Breast epithelium (tissue), 4 donors: ENCODE measurements at regions not wholly inside any gene's neighbourhood (a gene's known extent, or its start where the extent isn't known, plus 50 kb on each side); places are given as distances from the start of the nearest gene placed in this dataset.

Source experiments
- DNase-seq, 2 donors: peaks; one replicate each; pipeline ENCODE4 v3.0.0-alpha.2; 2019; ENCODE audit warnings: low spot score in 2 of 2
- H3K27ac ChIP-seq, 2 donors: fragments of 200-600 bp; sonication (generic) in 1 of 2; one replicate each; pipeline ENCODE4 v1.5.1; 2016 to 2019; ENCODE audit warnings: mild to moderate bottlenecking in 1 of 2
- H3K27me3 ChIP-seq, 2 donors: fragments of 200-600 bp; sonication (generic) in 1 of 2; one replicate each; pipeline versions ENCODE4 v1.5.1 to v1.6.0; 2017 to 2019; ENCODE audit warnings: control low read depth in 1 of 2, mild to moderate bottlenecking in 1 of 2
- H3K36me3 ChIP-seq: fragments of 200-600 bp; one replicate; pipeline ENCODE4 v1.5.1; 2019
- H3K4me1 ChIP-seq, 2 donors: fragments of 200-600 bp; sonication (generic); one replicate each; pipeline ENCODE4 v1.5.1; 2016 to 2019; ENCODE audit warnings: control low read depth in 1 of 2
- H3K4me3 ChIP-seq, 3 donors: fragments of 200-600 bp; sonication (generic); 1 replicate in 2 of 3; 2 replicates in 1 of 3; pipeline ENCODE4 v1.5.1; 2016 to 2019; ENCODE audit warnings: mild to moderate bottlenecking in 3 of 3, moderate library complexity in 2 of 3
- H3K9me3 ChIP-seq, 2 donors: fragments of 200-600 bp; sonication (generic) in 1 of 2; one replicate each; pipeline ENCODE4 v1.5.1; 2016 to 2019; ENCODE audit warnings: control low read depth in 1 of 2
- POLR2A ChIP-seq: fragments of 450-650 bp; IDR thresholded peaks from one replicate; pipeline ENCODE4 v1.6.1; 2016; ENCODE audit warnings: antibody characterized with exemption, mild to moderate bottlenecking, moderate library complexity
- POLR2AphosphoS5 ChIP-seq, 3 donors: sonication (generic); formaldehyde crosslinking; IDR thresholded peaks; one replicate each; pipeline ENCODE4 v1.6.1; 2017; ENCODE audit warnings: antibody characterized with exemption in 3 of 3
- intact Hi-C: fragments of 100-400 bp; cut with DNase I; formaldehyde crosslinking; loops from one replicate; pipeline ENCODE4 v1.15.1; 2023; ENCODE audit warnings: low total_unique reads
- TF ChIP-seq, protein P1 (sequence below), 3 donors: fragments of 450-650 bp; IDR thresholded peaks; one replicate each; pipeline ENCODE4 v1.5.1; 2016 to 2017; ENCODE audit warnings: antibody characterized with exemption in 3 of 3, mild to moderate bottlenecking in 3 of 3, moderate library complexity in 3 of 3

DNA sequence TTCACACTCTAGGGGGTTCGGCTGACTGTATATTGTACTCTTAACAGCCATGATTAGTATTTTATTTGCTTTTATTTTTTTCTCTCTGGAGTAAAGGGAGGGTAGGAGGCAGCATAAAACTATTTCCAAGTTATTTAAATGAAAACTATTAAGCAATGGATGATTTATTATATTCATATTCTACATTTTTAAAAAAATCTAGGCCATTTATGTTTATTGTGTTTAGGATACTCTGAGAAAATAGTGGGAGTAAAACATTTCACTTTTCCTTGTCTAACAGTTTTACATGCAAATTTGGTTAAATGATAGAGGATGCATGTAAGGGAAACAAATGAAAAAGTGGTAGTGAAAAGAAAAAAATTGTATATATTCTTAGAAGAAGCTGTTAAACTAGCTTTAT lies 276.3 kb downstream of the GAS1 start:
- no peak overlapping the region for H3K4me3 ChIP-seq
- no peaks in the 10 kb centered on the region for H3K27me3 ChIP-seq
- no peak for DNase-seq
- intact Hi-C loops: no loop called here
- no peak overlapping the region for H3K27ac ChIP-seq
- peaks cover 0 to 8% of the 10 kb centered on the region in 2 donors for H3K9me3 ChIP-seq
- no peaks in the 10 kb centered on the region for H3K36me3 ChIP-seq
- no peaks in the 10 kb centered on the region for H3K4me1 ChIP-seq
- TF ChIP-seq POLR2AphosphoS5 (IDR thresholded peaks at IDR 0.05): no peak
- TF ChIP-seq POLR2A: no peak
- TF ChIP-seq, protein P1, sequence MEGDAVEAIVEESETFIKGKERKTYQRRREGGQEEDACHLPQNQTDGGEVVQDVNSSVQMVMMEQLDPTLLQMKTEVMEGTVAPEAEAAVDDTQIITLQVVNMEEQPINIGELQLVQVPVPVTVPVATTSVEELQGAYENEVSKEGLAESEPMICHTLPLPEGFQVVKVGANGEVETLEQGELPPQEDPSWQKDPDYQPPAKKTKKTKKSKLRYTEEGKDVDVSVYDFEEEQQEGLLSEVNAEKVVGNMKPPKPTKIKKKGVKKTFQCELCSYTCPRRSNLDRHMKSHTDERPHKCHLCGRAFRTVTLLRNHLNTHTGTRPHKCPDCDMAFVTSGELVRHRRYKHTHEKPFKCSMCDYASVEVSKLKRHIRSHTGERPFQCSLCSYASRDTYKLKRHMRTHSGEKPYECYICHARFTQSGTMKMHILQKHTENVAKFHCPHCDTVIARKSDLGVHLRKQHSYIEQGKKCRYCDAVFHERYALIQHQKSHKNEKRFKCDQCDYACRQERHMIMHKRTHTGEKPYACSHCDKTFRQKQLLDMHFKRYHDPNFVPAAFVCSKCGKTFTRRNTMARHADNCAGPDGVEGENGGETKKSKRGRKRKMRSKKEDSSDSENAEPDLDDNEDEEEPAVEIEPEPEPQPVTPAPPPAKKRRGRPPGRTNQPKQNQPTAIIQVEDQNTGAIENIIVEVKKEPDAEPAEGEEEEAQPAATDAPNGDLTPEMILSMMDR (IDR thresholded peaks at IDR 0.05): no peak

DNA sequence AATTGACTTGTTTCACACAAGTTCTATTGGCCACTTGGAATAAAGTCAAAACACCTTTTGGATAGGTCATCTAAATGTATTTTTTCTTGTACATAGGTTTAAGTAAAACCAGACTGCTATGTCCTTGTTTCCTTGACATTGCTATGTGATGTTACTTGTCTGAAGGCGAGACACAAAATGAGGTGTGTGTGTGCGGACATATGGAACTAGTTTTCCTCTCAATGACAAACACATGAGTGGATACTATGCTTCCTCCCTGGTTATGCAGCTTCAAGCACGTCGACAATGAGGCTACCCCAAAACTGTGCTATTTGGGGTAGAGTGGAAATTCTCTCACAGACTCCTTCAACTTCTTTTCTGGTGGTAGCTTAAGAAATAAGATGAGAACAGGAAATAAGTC lies 276.8 kb downstream of the GAS1 start:
- no peak for TF ChIP-seq POLR2AphosphoS5 (IDR thresholded peaks at IDR 0.05)
- TF ChIP-seq POLR2A: no peak
- TF ChIP-seq, protein P1 (IDR thresholded peaks at IDR 0.05): no peak
- intact Hi-C loops: no loop called here
- Histone ChIP-seq H3K4me1 (no peaks in the 10 kb centered on the region), H3K27ac (no peak overlapping the region), H3K9me3 (peaks cover 0 to 8% of the 10 kb centered on the region in 2 donors), H3K36me3 (no peaks in the 10 kb centered on the region), H3K4me3 (no peak overlapping the region), H3K27me3 (no peaks in the 10 kb centered on the region)
- no peak for DNase-seq

DNA sequence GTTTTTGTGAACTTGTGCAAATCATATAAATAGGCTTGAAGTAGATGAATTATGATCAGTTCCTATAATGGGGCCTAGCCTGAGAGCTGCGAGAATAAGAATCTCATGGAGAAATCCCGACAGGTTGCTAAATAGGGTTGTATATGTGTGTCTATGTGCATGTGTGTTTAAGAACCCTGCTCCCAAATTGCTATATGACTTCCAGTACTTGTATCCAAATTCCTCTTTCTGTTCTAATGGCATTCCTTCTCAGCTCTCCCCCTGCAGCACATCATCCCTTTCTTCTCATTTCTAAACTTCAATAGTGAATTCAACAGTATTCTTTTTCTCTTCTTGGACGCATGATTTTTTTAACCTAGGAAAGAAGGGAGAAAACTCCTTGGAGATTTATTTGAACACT lies 277.2 kb downstream of the GAS1 start:
- no peak overlapping the region for H3K27ac ChIP-seq
- H3K9me3 ChIP-seq: peaks cover 0 to 8% of the 10 kb centered on the region in 2 donors
- no peaks in the 10 kb centered on the region for H3K36me3 ChIP-seq
- no peak for DNase-seq
- TF ChIP-seq POLR2AphosphoS5 (IDR thresholded peaks at IDR 0.05) (no peak), POLR2A (no peak)
- TF ChIP-seq, protein P1 (IDR thresholded peaks at IDR 0.05): no peak
- no peaks in the 10 kb centered on the region for H3K27me3 ChIP-seq
- intact Hi-C loops: no loop called here
- no peaks in the 10 kb centered on the region for H3K4me1 ChIP-seq
- no peak overlapping the region for H3K4me3 ChIP-seq

DNA sequence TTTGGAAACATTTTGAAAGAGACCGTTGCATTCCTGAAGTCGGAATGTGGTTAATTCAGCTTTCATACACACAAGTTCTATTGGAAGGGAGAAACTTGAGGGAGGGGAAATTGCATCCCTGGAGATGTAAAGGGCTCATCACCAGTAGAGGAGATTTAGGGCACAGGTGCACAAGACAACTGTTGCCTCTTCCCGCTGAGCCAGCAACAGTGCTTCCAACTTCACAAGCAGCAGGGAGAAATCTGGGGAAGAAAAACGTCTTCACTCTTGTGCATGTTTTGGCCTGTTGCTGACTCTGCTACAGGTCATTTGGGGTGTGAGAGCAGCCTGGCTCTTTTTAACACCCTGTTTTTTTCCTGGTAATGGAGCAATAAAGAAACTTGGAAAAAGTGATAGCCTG lies 277.9 kb downstream of the GAS1 start:
- no peak overlapping the region for H3K4me3 ChIP-seq
- no peak overlapping the region for H3K27ac ChIP-seq
- no peaks in the 10 kb centered on the region for H3K4me1 ChIP-seq
- DNase-seq: no peak
- intact Hi-C loops: no loop called here
- TF ChIP-seq POLR2AphosphoS5 (IDR thresholded peaks at IDR 0.05) (no peak), POLR2A (no peak)
- TF ChIP-seq, protein P1 (IDR thresholded peaks at IDR 0.05): no peak
- peaks cover 0 to 8% of the 10 kb centered on the region in 2 donors for H3K9me3 ChIP-seq
- H3K36me3 ChIP-seq: no peaks in the 10 kb centered on the region
- H3K27me3 ChIP-seq: no peaks in the 10 kb centered on the region

DNA sequence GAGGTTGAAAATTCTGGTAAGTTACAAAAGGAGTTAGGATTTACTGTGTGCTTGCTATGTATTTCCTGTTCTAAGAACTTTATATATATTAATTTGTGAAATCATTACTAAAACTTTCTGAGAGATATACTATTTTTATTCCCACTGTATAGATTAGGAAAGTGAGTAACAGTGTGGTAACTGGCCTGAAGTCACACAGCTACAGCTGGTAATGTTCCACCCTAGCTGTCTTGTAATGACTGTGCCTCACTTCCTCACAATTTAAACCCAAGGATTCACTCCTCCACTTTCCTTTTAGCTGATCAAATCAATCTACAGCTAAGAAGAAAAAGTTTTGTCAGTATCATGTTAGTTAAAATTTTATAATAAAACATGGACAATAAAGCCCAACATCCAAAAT lies 278.8 kb downstream of the GAS1 start:
- intact Hi-C loops: no loop called here
- no peak for TF ChIP-seq POLR2AphosphoS5 (IDR thresholded peaks at IDR 0.05)
- no peak for TF ChIP-seq POLR2A
- TF ChIP-seq, protein P1 (IDR thresholded peaks at IDR 0.05): no peak

More for the DNA sequence above, 278.8 kb downstream of the GAS1 start:
- Histone ChIP-seq H3K36me3 (no peaks in the 10 kb centered on the region), H3K4me1 (no peaks in the 10 kb centered on the region), H3K9me3 (peaks cover 0 to 8% of the 10 kb centered on the region in 2 donors), H3K27ac (no peak overlapping the region), H3K4me3 (no peak overlapping the region), H3K27me3 (no peaks in the 10 kb centered on the region)
- DNase-seq: no peak
